ENCODE measurements at regions not wholly inside any gene's neighbourhood (a gene's known extent, or its start where the extent isn't known, plus 50 kb on each side); places are given as distances from the start of the nearest gene placed in this dataset.
A peak's percentile ranks its signal among the peaks of the same experiment; 100 is the strongest.

DNA sequence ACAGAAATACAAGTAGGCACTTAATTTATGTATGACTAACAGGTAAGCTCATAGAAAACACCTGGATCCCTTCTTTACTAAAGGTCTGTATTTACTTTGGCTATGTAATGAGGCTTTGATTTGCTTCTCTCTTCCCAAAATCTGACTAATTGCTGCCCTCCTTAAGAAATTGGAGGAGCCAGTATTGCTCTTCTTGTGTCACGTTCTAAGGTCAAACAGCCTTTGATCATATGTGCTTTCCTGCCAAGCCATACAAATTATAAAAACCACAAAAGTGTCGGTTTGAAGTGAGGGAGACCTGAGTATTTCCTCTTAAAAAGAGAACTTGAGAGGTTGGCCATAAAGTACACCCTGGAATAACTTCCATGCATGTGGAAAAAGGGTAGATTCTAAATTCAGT lies 112.1 kb upstream of the MB21D2 start:
- TF ChIP-seq WT1 (tag by site-specific recombination; IDR thresholded peaks at IDR 0.05) (0 out of 2 replicates have a peak, but pooled peaks have one; percentile 19), ZNF792 (tag by site-specific recombination; IDR thresholded peaks at IDR 0.05) (no peak), SP2 (tag by site-specific recombination; IDR thresholded peaks at IDR 0.05) (no peak), GLI4 (tag by site-specific recombination; IDR thresholded peaks at IDR 0.05) (no peak), ZBTB1 (tag by site-specific recombination; IDR thresholded peaks at IDR 0.05) (no peak)
- TF ChIP-seq, protein P1, sequence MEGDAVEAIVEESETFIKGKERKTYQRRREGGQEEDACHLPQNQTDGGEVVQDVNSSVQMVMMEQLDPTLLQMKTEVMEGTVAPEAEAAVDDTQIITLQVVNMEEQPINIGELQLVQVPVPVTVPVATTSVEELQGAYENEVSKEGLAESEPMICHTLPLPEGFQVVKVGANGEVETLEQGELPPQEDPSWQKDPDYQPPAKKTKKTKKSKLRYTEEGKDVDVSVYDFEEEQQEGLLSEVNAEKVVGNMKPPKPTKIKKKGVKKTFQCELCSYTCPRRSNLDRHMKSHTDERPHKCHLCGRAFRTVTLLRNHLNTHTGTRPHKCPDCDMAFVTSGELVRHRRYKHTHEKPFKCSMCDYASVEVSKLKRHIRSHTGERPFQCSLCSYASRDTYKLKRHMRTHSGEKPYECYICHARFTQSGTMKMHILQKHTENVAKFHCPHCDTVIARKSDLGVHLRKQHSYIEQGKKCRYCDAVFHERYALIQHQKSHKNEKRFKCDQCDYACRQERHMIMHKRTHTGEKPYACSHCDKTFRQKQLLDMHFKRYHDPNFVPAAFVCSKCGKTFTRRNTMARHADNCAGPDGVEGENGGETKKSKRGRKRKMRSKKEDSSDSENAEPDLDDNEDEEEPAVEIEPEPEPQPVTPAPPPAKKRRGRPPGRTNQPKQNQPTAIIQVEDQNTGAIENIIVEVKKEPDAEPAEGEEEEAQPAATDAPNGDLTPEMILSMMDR (tag by site-specific recombination; IDR thresholded peaks at IDR 0.05) = no peak
- TF ChIP-seq, protein P2, sequence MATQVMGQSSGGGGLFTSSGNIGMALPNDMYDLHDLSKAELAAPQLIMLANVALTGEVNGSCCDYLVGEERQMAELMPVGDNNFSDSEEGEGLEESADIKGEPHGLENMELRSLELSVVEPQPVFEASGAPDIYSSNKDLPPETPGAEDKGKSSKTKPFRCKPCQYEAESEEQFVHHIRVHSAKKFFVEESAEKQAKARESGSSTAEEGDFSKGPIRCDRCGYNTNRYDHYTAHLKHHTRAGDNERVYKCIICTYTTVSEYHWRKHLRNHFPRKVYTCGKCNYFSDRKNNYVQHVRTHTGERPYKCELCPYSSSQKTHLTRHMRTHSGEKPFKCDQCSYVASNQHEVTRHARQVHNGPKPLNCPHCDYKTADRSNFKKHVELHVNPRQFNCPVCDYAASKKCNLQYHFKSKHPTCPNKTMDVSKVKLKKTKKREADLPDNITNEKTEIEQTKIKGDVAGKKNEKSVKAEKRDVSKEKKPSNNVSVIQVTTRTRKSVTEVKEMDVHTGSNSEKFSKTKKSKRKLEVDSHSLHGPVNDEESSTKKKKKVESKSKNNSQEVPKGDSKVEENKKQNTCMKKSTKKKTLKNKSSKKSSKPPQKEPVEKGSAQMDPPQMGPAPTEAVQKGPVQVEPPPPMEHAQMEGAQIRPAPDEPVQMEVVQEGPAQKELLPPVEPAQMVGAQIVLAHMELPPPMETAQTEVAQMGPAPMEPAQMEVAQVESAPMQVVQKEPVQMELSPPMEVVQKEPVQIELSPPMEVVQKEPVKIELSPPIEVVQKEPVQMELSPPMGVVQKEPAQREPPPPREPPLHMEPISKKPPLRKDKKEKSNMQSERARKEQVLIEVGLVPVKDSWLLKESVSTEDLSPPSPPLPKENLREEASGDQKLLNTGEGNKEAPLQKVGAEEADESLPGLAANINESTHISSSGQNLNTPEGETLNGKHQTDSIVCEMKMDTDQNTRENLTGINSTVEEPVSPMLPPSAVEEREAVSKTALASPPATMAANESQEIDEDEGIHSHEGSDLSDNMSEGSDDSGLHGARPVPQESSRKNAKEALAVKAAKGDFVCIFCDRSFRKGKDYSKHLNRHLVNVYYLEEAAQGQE (tag by site-specific recombination; IDR thresholded peaks at IDR 0.05) = no peak
- TF ChIP-seq, protein P3, sequence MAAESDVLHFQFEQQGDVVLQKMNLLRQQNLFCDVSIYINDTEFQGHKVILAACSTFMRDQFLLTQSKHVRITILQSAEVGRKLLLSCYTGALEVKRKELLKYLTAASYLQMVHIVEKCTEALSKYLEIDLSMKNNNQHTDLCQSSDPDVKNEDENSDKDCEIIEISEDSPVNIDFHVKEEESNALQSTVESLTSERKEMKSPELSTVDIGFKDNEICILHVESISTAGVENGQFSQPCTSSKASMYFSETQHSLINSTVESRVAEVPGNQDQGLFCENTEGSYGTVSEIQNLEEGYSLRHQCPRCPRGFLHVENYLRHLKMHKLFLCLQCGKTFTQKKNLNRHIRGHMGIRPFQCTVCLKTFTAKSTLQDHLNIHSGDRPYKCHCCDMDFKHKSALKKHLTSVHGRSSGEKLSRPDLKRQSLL (tag by site-specific recombination; IDR thresholded peaks at IDR 0.05) = no peak
- TF ChIP-seq, protein P4, sequence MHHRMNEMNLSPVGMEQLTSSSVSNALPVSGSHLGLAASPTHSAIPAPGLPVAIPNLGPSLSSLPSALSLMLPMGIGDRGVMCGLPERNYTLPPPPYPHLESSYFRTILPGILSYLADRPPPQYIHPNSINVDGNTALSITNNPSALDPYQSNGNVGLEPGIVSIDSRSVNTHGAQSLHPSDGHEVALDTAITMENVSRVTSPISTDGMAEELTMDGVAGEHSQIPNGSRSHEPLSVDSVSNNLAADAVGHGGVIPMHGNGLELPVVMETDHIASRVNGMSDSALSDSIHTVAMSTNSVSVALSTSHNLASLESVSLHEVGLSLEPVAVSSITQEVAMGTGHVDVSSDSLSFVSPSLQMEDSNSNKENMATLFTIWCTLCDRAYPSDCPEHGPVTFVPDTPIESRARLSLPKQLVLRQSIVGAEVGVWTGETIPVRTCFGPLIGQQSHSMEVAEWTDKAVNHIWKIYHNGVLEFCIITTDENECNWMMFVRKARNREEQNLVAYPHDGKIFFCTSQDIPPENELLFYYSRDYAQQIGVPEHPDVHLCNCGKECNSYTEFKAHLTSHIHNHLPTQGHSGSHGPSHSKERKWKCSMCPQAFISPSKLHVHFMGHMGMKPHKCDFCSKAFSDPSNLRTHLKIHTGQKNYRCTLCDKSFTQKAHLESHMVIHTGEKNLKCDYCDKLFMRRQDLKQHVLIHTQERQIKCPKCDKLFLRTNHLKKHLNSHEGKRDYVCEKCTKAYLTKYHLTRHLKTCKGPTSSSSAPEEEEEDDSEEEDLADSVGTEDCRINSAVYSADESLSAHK (tag by site-specific recombination; IDR thresholded peaks at IDR 0.05) = no peak
